ENCODE measurements at regions not wholly inside any gene's neighbourhood (a gene's known extent, or its start where the extent isn't known, plus 50 kb on each side); places are given as distances from the start of the nearest gene placed in this dataset.

- no peak for TF ChIP-seq CTCF (IDR thresholded peaks at IDR 0.05; ENCODE audit: low read depth, low read length)
- TF ChIP-seq POLR2A (IDR thresholded peaks at IDR 0.05; ENCODE audit: extremely low read depth, insufficient read length) = no peak
- TF ChIP-seq, protein P1, sequence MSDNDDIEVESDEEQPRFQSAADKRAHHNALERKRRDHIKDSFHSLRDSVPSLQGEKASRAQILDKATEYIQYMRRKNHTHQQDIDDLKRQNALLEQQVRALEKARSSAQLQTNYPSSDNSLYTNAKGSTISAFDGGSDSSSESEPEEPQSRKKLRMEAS (IDR thresholded peaks at IDR 0.05; ENCODE audit: low read depth, low read length) = no peak
- TF ChIP-seq MYC (IDR thresholded peaks at IDR 0.05; ENCODE audit: low read depth, low read length) = no peak
Measured at GRCh38 chr9:107750741-107751566, 261.4 kb upstream of the KLF4 start.
